ENCODE measurements at regions not wholly inside any gene's neighbourhood (a gene's known extent, or its start where the extent isn't known, plus 50 kb on each side); places are given as distances from the start of the nearest gene placed in this dataset.

DNA sequence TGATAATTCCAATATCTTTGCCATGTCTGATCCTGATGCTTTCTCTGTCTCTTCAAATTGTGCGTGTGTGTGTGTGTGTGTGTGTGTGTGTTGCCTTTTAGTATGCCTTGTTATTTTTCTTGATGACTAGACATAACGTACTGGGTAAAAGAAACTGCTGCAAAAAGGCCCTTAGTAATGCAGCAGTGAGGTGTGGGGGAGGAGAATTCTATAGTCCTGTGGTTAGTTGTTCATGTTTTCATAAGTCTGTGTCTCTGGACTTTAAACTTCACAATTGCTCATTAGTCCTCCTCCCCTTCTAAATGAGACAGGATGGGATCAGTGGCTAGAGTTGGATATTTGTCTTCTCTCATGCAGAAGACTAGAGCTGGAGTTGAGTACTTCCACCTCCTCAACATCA is 346.2 kb upstream of the IRX1 start:
- TF ChIP-seq, protein P1, sequence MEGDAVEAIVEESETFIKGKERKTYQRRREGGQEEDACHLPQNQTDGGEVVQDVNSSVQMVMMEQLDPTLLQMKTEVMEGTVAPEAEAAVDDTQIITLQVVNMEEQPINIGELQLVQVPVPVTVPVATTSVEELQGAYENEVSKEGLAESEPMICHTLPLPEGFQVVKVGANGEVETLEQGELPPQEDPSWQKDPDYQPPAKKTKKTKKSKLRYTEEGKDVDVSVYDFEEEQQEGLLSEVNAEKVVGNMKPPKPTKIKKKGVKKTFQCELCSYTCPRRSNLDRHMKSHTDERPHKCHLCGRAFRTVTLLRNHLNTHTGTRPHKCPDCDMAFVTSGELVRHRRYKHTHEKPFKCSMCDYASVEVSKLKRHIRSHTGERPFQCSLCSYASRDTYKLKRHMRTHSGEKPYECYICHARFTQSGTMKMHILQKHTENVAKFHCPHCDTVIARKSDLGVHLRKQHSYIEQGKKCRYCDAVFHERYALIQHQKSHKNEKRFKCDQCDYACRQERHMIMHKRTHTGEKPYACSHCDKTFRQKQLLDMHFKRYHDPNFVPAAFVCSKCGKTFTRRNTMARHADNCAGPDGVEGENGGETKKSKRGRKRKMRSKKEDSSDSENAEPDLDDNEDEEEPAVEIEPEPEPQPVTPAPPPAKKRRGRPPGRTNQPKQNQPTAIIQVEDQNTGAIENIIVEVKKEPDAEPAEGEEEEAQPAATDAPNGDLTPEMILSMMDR (IDR thresholded peaks at IDR 0.05) = no peak
- DNase-seq (ENCODE audit: low spot score) (no peak), ATAC-seq (ENCODE audit: low FRiP score) (no peak)

DNA sequence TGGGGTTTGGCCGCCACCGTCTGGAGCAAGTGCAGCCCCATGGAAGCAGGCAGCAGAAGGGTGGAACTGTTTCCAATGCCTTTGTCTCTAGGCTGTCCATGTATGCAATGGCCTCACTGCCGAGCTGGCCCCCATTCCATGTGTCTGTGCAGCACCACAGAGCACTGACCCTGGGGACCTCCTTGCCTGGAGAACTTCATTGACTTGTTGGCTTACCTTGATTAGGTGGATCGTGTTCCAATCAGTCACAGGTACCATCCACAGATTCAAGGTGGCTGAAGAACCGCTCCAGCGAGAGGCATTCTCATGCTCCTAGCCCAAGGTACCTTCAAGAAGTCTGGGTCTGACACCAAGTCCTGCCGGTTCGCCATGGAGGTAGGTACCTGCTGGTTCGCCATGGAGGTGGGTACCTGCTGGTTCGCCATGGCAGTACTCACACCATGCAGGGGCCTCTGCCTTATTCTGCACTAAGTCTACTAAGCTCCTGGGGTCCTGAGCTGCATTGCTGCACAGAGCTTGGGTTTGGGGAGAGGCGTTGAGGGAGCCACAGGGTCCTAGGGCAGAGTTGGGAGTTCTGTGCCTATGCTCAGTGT is 358.3 kb upstream of the IRX1 start:
- TF ChIP-seq, protein P1 (IDR thresholded peaks at IDR 0.05) = no peak
- no peak for DNase-seq (ENCODE audit: low spot score)
- ATAC-seq (ENCODE audit: low FRiP score) = no peak

DNA sequence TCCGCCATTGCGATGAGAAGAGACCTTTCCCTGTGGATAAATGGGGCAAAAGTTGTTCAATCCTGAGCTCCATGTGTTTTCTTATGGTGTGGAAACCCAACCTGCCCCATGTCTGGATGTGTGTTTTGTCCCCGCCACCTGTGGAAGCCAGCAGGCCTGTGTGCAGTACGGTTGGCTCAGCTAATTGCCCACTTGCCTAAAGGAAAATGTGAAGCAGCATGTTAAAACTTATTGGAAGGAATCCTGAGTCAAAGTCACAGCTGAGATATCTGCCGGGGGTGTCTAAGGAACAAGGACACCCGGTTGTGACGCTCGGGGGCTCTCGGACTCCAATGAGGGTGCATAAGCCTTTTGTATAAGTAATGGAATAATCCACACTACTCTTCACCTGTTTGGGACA is 361.1 kb upstream of the IRX1 start:
- TF ChIP-seq, protein P1 (IDR thresholded peaks at IDR 0.05) = no peak
- DNase-seq (ENCODE audit: low spot score) (no peak), ATAC-seq (ENCODE audit: low FRiP score) (no peak)

DNA sequence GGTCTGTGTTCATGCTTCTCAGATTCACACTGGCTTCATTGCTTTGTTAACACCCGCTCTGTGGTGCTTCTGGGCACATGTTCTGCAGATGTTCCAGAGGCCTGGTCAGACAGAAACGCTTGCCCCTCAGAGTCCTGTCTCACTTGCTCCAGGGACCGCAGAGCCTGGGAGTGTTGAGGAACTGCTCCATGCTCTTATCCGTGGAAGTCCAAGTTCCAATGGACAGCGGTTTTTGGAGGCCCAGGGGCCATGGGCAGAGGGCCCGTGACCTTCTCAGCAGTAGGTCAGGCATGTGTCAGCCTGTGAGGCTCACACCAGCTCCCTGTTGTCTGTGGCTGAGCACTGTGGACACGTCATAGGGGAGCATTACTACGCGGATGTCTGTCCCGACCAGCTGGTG is 364.7 kb upstream of the IRX1 start:
- TF ChIP-seq, protein P1 (IDR thresholded peaks at IDR 0.05) = no peak
- DNase-seq (ENCODE audit: low spot score) = no peak
- ATAC-seq (ENCODE audit: low FRiP score) = no peak

DNA sequence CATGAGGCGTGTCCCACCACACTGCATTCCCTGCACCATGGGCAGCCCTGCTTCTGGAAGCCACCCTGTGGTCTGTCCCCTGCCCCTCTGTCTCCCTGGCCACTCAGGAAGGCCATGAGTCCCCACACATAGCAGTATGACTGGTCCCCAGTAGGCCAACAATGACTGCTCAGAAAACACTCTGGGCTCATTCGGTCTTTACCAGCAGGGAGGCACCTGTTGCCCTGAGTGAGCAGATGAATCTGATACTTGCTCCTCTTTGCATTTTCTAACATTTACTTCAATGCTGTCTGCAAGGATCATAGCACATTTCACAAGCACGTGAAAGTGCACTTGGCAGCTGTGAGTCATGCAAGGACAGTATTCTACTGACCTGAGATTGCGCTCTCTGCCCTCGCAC is 365.4 kb upstream of the IRX1 start:
- TF ChIP-seq, protein P1 (IDR thresholded peaks at IDR 0.05) = no peak
- DNase-seq (ENCODE audit: low spot score) = no peak
- no peak for ATAC-seq (ENCODE audit: low FRiP score)

DNA sequence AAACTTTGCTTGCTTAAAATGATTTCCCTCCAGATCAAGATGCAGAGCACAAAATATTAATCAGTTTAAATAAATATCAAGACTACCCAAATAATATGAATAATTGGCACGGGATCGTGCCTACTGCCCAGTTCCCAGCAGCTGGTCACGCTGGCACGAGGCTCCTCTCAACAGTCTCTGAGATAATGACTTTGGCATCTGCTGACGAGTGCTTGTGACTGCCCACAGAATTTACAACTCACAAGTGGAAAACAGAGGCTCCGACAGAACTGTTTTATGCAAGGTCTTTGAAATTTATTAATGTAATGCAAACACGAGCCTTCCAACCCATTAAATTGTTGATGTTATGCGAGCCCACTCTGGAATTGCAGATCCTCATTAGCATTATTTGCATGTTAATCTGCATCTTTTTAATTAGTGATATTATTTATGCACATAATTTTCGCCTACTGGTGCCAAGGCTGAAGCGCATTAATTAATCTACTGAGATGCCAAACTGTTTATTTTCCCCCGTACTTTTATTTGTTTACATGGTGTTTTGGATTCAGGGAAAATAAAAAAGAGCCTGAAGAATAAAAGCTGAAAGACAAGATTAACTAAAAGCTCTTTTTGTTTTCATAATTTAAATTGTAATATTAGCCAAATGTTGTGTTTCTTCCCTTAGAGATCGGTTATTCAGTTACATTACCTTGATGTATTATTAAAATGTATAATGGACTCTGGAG is 369.3 kb upstream of the IRX1 start:
- TF ChIP-seq, protein P1 (IDR thresholded peaks at IDR 0.05) = no peak
- DNase-seq (ENCODE audit: low spot score) (no peak), ATAC-seq (ENCODE audit: low FRiP score) (no peak)
